Progenitor cell of endocrine pancreas (in vitro differentiated cells): ENCODE measurements at regions not wholly inside any gene's neighbourhood (a gene's known extent, or its start where the extent isn't known, plus 50 kb on each side); places are given as distances from the start of the nearest gene placed in this dataset.

Experiments
- DNase-seq: peaks from one replicate; pipeline ENCODE4 v3.0.0; 2021; ENCODE audit warnings: low spot score; ENCODE audit not compliant: unreplicated experiment
- H3K27ac Mint-ChIP-seq: 2 replicates; pipeline ENCODE4 v1.8.0; 2021; ENCODE audit warnings: mild to moderate bottlenecking, moderate library complexity, mixed read lengths
- H3K27me3 Mint-ChIP-seq: 2 replicates; pipeline ENCODE4 v1.8.0; 2021; ENCODE audit warnings: mixed read lengths
- H3K36me3 Mint-ChIP-seq: 2 replicates; pipeline ENCODE4 v1.8.0; 2022; ENCODE audit warnings: mixed read lengths; ENCODE audit not compliant: insufficient read depth
- H3K4me1 Mint-ChIP-seq: 2 replicates; pipeline ENCODE4 v1.8.0; 2021; ENCODE audit warnings: low read depth, mixed read lengths
- H3K4me3 Mint-ChIP-seq: 2 replicates; pipeline ENCODE4 v1.8.0; 2021; ENCODE audit warnings: low read depth, mild to moderate bottlenecking, moderate library complexity, mixed read lengths
- H3K9me3 Mint-ChIP-seq: 2 replicates; pipeline ENCODE4 v1.8.0; 2021; ENCODE audit warnings: low read depth, mixed read lengths
- CTCF ChIP-seq: fragments of 200-600 bp; sonication (generic); IDR thresholded peaks from one replicate; pipeline ENCODE4 v1.5.0; 2021; ENCODE audit warnings: antibody characterized with exemption, mild to moderate bottlenecking; ENCODE audit not compliant: unreplicated experiment

GRCh38 chr7:153920897-153921296 lies 131.3 kb upstream of the DPP6 start:
- Mint-ChIP-seq H3K9me3 (peaks cover 47% of the 10 kb centered on the region), H3K4me3 (no peak overlapping the region), H3K4me1 (no peaks in the 10 kb centered on the region), H3K27ac (no peak overlapping the region), H3K27me3 (no peaks in the 10 kb centered on the region), H3K36me3 (no peaks in the 10 kb centered on the region)
- DNase-seq: no peak
- TF ChIP-seq CTCF: no peak

GRCh38 chr7:153921408-153921807 lies 130.8 kb upstream of the DPP6 start:
- H3K9me3 Mint-ChIP-seq: peaks cover 52% of the 10 kb centered on the region
- H3K27ac Mint-ChIP-seq: no peak overlapping the region
- no peak for DNase-seq
- no peaks in the 10 kb centered on the region for H3K4me1 Mint-ChIP-seq
- H3K27me3 Mint-ChIP-seq: no peaks in the 10 kb centered on the region
- no peak overlapping the region for H3K4me3 Mint-ChIP-seq
- H3K36me3 Mint-ChIP-seq: no peaks in the 10 kb centered on the region
- TF ChIP-seq CTCF: no peak

DNA sequence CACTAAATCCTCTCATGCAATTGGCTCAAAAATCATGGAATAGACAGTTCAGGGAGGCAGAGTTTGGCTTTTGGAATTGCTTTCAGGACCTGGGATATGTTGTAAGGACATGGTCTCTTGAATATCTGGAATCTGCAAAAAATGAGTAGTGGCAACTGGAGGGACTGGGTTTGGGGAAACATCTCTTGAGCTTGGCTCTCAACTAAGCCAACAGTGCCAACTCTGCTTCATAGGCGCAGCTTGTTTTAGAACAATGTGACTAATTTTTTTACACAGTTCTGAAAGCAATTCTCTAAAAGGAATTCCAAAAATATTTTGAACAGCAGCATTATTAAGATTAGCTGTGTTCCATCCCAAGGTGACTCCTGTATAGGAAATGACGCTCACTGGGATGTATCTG lies 121.5 kb upstream of the DPP6 start:
- Mint-ChIP-seq H3K4me3 (no peak overlapping the region), H3K27me3 (no peaks in the 10 kb centered on the region), H3K4me1 (no peaks in the 10 kb centered on the region)

GRCh38 chr7:153934048-153934447 lies 118.2 kb upstream of the DPP6 start:
- no peaks in the 10 kb centered on the region for H3K27me3 Mint-ChIP-seq
- no peak for DNase-seq
- no peak overlapping the region for H3K4me3 Mint-ChIP-seq
- no peak overlapping the region for H3K27ac Mint-ChIP-seq
- H3K9me3 Mint-ChIP-seq: peaks cover 50% of the 10 kb centered on the region
- H3K4me1 Mint-ChIP-seq: no peaks in the 10 kb centered on the region
- no peak for TF ChIP-seq CTCF
- H3K36me3 Mint-ChIP-seq: peaks cover 1% of the 10 kb centered on the region

More for the DNA sequence above, 121.5 kb upstream of the DPP6 start:
- H3K36me3 Mint-ChIP-seq: peaks cover 1% of the 10 kb centered on the region
- H3K9me3 Mint-ChIP-seq: peaks cover 52% of the 10 kb centered on the region
- no peak overlapping the region for H3K27ac Mint-ChIP-seq
- no peak for DNase-seq
- no peak for TF ChIP-seq CTCF

- Mint-ChIP-seq H3K9me3 (peaks cover 52% of the 10 kb centered on the region), H3K4me3 (no peak overlapping the region), H3K27ac (no peak overlapping the region), H3K27me3 (no peaks in the 10 kb centered on the region), H3K36me3 (peaks cover 1% of the 10 kb centered on the region), H3K4me1 (no peaks in the 10 kb centered on the region)
- no peak for TF ChIP-seq CTCF
- DNase-seq: no peak
These were observed 117.6 kb upstream of the DPP6 start for GRCh38 chr7:153934629-153935028.
